HG03378 (cell line): ENCODE measurements at regions not wholly inside any gene's neighbourhood (a gene's known extent, or its start where the extent isn't known, plus 50 kb on each side); places are given as distances from the start of the nearest gene placed in this dataset.

Experiments
- ATAC-seq: cut with Tn5 transposase; IDR thresholded peaks from one replicate; pipeline ENCODE4 v1.9.1; 2021; ENCODE audit warnings: mild to moderate bottlenecking, moderate library complexity; ENCODE audit not compliant: unreplicated experiment

GRCh38 chr5:105573575-105573974 is 2011.0 kb upstream of the NUDT12 start:
- no peak for ATAC-seq

GRCh38 chr5:105565531-105565930 is 2002.9 kb upstream of the NUDT12 start:
- no peak for ATAC-seq

GRCh38 chr5:105563842-105564241 is 2001.3 kb upstream of the NUDT12 start:
- no peak for ATAC-seq

- no peak for ATAC-seq
Measured at GRCh38 chr5:105554568-105555169, 1992.1 kb upstream of the NUDT12 start.

DNA sequence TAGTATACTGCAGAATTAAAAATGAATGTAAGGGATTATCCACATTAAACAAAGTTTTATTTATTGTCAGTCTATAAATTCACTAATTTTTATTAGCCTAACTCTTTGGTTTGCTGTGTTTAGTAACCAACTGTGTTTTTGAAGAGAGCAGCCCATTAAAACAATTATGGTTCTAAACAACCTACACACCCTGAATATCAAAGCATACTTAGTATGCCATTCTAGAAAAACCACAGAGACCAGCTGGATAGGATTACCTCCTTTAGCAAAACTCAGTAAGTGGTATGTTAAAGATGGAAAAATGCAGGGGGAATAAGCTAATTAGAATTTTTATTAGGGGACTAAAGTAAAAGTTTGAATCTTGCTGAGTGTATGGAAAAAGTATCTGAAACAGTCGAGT is 1981.7 kb upstream of the NUDT12 start:
- no peak for ATAC-seq

- no peak for ATAC-seq
Measured at GRCh38 chr5:105536675-105537074, 1974.1 kb upstream of the NUDT12 start.

DNA sequence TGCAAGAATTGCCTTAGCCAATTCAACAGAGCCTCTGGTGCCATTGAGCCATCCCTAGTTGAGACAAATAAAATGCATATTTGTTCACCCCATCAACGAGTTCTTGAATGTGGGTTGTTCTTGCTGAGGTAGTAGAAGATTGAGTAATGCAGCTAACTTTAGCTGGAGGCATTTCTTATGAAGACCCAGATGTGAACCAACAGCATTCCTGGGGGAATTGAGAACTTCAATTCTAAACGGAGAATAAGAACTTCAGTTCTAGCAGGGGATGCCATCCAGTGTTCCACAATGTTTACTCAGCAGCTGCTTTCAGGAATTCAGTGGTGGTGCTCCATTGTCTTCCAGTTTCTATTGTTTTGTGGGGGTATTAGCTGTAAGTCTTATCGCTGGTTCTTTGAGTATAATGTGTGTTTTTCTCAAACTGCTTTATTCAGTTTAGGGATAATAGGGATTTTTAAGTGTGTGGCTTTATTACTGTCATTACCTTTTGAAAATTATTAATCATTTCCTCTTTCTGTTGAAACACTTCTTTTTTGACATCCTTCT is 1968.2 kb upstream of the NUDT12 start:
- ATAC-seq, result no peak

- no peak for ATAC-seq
Measured at GRCh38 chr5:105529851-105530250, 1967.3 kb upstream of the NUDT12 start.

DNA sequence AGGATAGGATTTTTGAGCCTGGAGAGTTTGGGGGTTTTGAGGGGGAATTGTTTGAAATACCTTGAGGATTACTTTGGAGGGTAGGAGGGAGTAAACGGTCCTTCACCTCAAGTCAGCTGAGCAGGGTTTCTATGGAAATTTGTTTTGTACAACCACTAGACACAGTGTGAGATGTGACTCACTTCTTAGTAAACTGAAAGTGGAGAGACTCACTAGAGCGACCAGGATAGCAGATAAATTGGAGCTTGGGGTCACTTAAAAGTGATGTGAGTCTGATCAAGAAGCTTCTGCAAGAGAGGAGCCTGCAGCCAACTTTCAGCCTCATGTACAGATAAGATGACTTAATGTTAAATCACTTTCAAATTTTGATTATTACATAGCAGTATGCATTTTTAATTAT is 1945.9 kb upstream of the NUDT12 start:
- no peak for ATAC-seq

GRCh38 chr5:105506692-105507277 is 1944.2 kb upstream of the NUDT12 start:
- ATAC-seq, result no peak

GRCh38 chr5:105503950-105504349 is 1941.4 kb upstream of the NUDT12 start:
- no peak for ATAC-seq

DNA sequence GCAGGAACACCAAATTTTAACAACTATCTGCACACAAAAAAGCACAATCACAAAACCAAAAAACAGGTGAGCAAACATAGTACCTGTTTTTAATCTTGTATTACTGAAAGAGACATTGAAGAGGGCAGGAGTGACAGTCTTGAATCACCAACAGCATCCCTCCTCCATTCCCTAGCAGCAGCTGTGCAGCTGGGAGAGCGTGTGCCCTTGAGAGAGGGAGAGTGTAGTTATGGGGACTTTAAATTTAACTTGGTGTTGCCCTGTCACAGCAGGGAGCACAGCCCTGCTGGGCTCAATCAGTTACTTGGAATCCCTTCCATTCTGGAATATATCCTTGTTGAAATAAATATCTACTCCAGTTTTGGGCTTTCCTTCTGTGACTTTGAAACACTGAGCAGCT is 1938.7 kb upstream of the NUDT12 start:
- ATAC-seq, result no peak

- ATAC-seq, result no peak
Measured at GRCh38 chr5:105475401-105475800, 1912.8 kb upstream of the NUDT12 start.

GRCh38 chr5:105462377-105462776 is 1899.8 kb upstream of the NUDT12 start:
- ATAC-seq, result no peak

- no peak for ATAC-seq
Measured at GRCh38 chr5:105460721-105461120, 1898.1 kb upstream of the NUDT12 start.

GRCh38 chr5:105453216-105453807 is 1890.7 kb upstream of the NUDT12 start:
- no peak for ATAC-seq

DNA sequence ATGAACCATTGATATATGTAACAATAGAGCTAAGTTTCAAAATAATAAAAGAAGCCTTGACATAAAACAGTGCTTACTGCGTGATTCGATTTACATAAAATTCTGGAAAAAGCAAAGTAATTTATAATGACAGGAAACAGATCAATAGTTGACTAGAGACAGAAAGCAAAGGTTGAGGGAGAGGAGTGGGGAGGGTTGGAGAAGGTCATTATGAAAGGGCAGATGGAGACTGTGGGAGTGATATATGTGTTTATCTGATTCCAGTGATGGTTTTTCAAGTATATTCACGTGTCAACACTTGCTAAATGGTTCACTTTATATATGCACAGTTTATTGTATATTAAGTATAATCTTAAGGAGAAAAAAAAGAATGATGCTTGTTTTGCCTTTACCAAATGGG is 1885.7 kb upstream of the NUDT12 start:
- ATAC-seq, result no peak

DNA sequence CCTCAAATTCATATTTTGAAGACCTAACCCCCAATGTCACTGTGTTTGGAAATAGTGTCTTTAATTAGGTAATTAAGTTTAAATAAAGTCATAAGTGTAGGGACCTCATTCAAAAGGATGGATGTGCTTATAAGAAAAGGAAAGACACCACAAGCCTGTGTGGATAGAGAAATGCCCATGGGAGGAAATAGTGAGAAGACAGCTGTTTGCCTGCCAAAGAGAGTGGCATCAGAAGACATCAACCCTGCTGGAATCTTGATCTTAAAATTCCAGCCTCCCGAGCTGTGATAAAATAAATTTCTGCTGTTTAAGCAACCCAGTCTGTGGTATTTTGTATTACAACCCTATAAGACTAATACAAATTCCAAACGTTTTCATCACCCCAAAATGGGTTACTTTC is 1867.9 kb upstream of the NUDT12 start:
- no peak for ATAC-seq

DNA sequence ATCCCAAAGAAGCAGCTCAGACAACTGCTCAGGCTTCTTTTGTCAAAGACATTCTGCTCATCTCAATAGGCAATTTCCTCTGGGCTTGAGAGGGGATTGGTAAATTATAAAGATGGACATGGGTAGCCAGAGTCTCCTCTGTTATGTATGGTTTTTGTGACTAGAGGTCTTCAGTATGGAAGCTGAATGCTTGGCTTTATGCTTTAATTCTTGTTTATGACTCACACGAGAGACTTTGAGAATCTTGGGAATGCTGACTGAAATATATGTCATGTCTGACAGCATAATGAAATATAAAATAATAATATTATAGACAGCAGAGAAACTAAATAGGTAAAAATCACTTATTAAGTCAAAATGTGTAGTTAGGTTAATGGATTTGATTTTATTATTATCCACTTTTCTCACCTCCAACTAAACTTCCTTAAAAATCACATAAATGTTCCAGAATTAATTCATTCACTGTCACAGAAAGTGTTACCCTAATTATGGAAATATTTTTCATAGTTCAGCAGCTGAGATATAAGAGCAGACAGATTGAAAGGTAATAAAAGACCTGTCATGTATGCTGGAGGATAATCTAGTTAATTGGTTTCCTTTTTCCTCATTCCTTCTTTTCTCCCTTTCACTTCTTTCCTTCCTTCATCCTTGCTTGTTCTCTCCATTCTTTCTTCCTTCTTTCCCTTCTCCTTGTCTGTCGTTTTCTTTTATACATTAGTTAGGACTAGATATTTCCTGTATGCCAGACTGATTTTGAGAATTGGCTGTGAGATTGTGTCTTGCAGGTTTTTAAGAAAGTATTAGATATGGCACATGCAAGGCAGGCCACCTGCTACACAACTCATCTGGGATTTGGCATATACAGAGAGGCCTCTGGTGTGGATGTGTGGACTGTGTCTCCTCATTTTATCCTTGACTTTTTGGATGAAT is 1866.1 kb upstream of the NUDT12 start:
- no peak for ATAC-seq

GRCh38 chr5:105414067-105414466 is 1851.5 kb upstream of the NUDT12 start:
- no peak for ATAC-seq

DNA sequence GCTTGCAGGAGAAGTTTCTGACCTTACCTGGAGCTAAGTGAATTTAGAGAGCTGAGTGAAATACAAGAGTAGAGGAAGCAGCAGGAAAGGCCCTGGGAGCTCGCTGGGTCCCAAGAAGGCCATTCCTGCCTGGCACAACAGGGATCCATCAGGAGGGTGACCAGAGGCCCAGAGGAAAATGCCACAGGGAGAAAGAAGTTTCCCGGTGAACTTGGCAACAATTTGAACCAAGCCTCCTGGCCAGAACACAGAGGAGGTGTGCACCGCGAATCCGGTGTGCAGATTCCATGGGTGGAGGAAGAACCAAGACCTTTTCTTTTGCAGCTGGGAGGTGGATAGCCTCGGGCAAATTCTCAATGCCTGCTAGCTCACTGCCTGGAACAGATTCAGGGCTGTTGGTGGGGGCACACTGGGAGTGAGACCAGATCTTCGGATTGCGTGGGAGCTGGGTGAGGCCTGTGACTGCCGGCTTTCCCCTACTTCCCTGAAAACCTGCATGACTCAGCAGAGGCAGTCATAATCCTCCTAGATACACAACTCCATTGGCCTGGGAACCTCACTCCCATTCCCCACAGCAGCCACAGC is 1850.9 kb upstream of the NUDT12 start:
- ATAC-seq, result no peak
